HCT116 (cell line): ENCODE measurements at regions not wholly inside any gene's neighbourhood (a gene's known extent, or its start where the extent isn't known, plus 50 kb on each side); places are given as distances from the start of the nearest gene placed in this dataset.

Experiments used
- ATAC-seq: fragments of 200-7000 bp; cut with Tn5 transposase; 2 replicates; pipeline ENCODE4 v1.9.1; 2020; ENCODE audit warnings: mild to moderate bottlenecking, moderate library complexity
- BruUV-seq: library from RNA; stranded (reverse); fragments of 400-500 nt; replicated peaks from 2 replicates; lab custom pipeline; 2021; lab: Mats Ljungman, UMichigan
- CTCF ChIA-PET: fragments of 300-600 bp; sonication (Branson Sonifier 250); formaldehyde crosslinking; loops from one replicate; lab custom pipeline; 2021; ENCODE audit warnings: antibody characterized with exemption; lab: Charles Lee
- POLR2A ChIA-PET: fragments of 300-600, 350-600 bp; sonication (Branson Sonifier 250); formaldehyde crosslinking; loops from one replicate; lab custom pipeline; 2021; ENCODE audit warnings: antibody characterized with exemption; lab: Charles Lee
- RAD21 ChIA-PET, 2 experiments: fragments of 300-600 bp; sonication (Branson Sonifier 250); formaldehyde crosslinking; loops; one replicate each; lab custom pipeline; 2023; ENCODE audit warnings: low total read pairs in 2 of 2; ENCODE audit not compliant: uncharacterized antibody in 2 of 2, unreplicated experiment in 2 of 2, low non-redundant PET in 1 of 2; lab: Charles Lee
- DNase-seq: peaks from one replicate; pipeline ENCODE4 v3.0.0-alpha.2; 2010; ENCODE audit warnings: low read depth, low spot score
- H2AFZ ChIP-seq: fragments of 200-600 bp; shearing (Covaris generic), sonication (generic); 2 replicates; pipeline ENCODE4 v1.6.1; 2017; ENCODE audit warnings: low read depth, mixed run types, mixed read lengths, antibody characterized with exemption, low read length; ENCODE audit not compliant: poor library complexity, severe bottlenecking
- H3K27ac ChIP-seq: 2 replicates; pipeline ENCODE4 v1.5.1; 2012; ENCODE audit warnings: low read depth, low read length
- H3K27me3 ChIP-seq: fragments of 200-600 bp; sonication (generic); 2 replicates; pipeline ENCODE4 v1.6.1; 2016; ENCODE audit warnings: mixed run types, low read length, mixed read lengths; ENCODE audit not compliant: insufficient read depth
- H3K36me3 ChIP-seq, 2 experiments: fragments of 200-500 bp in 1 of 2; fragments of 200-600 bp in 1 of 2; sonication (Bioruptor generic) in 1 of 2; sonication (generic) in 1 of 2; 2 replicates each; pipeline versions ENCODE4 v1.5.1 to v1.6.1; 2014 to 2016; ENCODE audit warnings: low read length in 2 of 2, inconsistent platforms in 1 of 2, mixed read lengths in 1 of 2, mixed run types in 1 of 2; ENCODE audit not compliant: insufficient read depth in 2 of 2, control insufficient read depth in 1 of 2
- H3K4me1 ChIP-seq, 2 experiments: fragments of 200-600 bp in 1 of 2; sonication (generic) in 1 of 2; 2 replicates each; pipeline versions ENCODE4 v1.5.1 to v1.6.1; 2012 to 2017; ENCODE audit warnings: low read length in 2 of 2, inconsistent platforms in 1 of 2, mild to moderate bottlenecking in 1 of 2, mixed read lengths in 1 of 2, mixed run types in 1 of 2, moderate library complexity in 1 of 2; ENCODE audit not compliant: insufficient read depth in 2 of 2, control insufficient read depth in 1 of 2
- H3K4me2 ChIP-seq: fragments of 200-600 bp; sonication (generic); 2 replicates; pipeline ENCODE4 v1.6.1; 2017; ENCODE audit warnings: mixed run types, low read length, mixed read lengths
- H3K4me3 ChIP-seq, 2 experiments: fragments of 200-600 bp in 1 of 2; sonication (generic) in 1 of 2; replicated peaks in 1 of 2; 2 replicates each; pipeline ENCODE4 v1.5.1; 2011 to 2016; ENCODE audit warnings: low read length in 2 of 2, control low read depth in 1 of 2, low read depth in 1 of 2, mild to moderate bottlenecking in 1 of 2, mixed read lengths in 1 of 2, mixed run types in 1 of 2
- H3K79me2 ChIP-seq: fragments of 200-600 bp; sonication (generic); 2 replicates; pipeline ENCODE4 v1.6.1; 2017; ENCODE audit warnings: mild to moderate bottlenecking, mixed run types, low read length, moderate library complexity, mixed read lengths; ENCODE audit not compliant: insufficient read depth
- H3K9ac ChIP-seq: fragments of 200-600 bp; sonication (generic); 2 replicates; pipeline ENCODE4 v1.6.1; 2016; ENCODE audit warnings: low read length, mixed read lengths
- H3K9me2 ChIP-seq: fragments of 200-600 bp; sonication (generic), shearing (Covaris generic); 2 replicates; pipeline ENCODE4 v1.6.1; 2017; ENCODE audit warnings: mixed run types, mild to moderate bottlenecking, moderate library complexity; ENCODE audit not compliant: insufficient read depth
- H3K9me3 ChIP-seq, 2 experiments: fragments of 200-500 bp in 1 of 2; fragments of 200-600 bp in 1 of 2; sonication (Bioruptor generic) in 1 of 2; sonication (generic) in 1 of 2; 2 replicates each; pipeline ENCODE4 v1.6.1; 2014 to 2017; ENCODE audit warnings: low read length in 2 of 2, mixed read lengths in 2 of 2, inconsistent platforms in 1 of 2, low read depth in 1 of 2, mild to moderate bottlenecking in 1 of 2, mixed run types in 1 of 2, moderate library complexity in 1 of 2; ENCODE audit not compliant: control insufficient read depth in 1 of 2, insufficient read depth in 1 of 2
- H4K20me1 ChIP-seq: fragments of 200-600 bp; sonication (generic), shearing (Covaris generic); 2 replicates; pipeline ENCODE4 v1.6.1; 2017; ENCODE audit warnings: mixed run types, mild to moderate bottlenecking, moderate library complexity; ENCODE audit not compliant: insufficient read depth
- CBX3 ChIP-seq: IDR thresholded peaks from 2 replicates; pipeline ENCODE4 v1.6.1; 2012; ENCODE audit warnings: low read depth
- CEBPB ChIP-seq: IDR thresholded peaks from 2 replicates; pipeline ENCODE4 v1.6.1; 2012; ENCODE audit warnings: low read depth
- EGR1 ChIP-seq: IDR thresholded peaks from 2 replicates; pipeline ENCODE4 v1.6.1; 2012; ENCODE audit warnings: low read depth
- ELF1 ChIP-seq: IDR thresholded peaks from 2 replicates; pipeline ENCODE4 v1.6.1; 2012; ENCODE audit warnings: low read depth, borderline replicate concordance
- EZH2phosphoT487 ChIP-seq: fragments of 200-600 bp; IDR thresholded peaks from 2 replicates; pipeline ENCODE4 v1.6.1; 2018; ENCODE audit warnings: antibody characterized with exemption, borderline replicate concordance
- FOSL1 ChIP-seq: IDR thresholded peaks from 2 replicates; pipeline ENCODE4 v1.6.1; 2012; ENCODE audit warnings: low read depth
- JUND ChIP-seq: IDR thresholded peaks from 2 replicates; pipeline ENCODE4 v1.6.1; 2012
- POLR2AphosphoS5 ChIP-seq: IDR thresholded peaks from 2 replicates; pipeline ENCODE4 v1.6.1; 2011; ENCODE audit warnings: mild to moderate bottlenecking, low read depth, low read length, moderate library complexity
- RAD21 ChIP-seq: IDR thresholded peaks from 2 replicates; pipeline ENCODE4 v1.6.1; 2012; ENCODE audit warnings: low read depth, mild to moderate bottlenecking
- SIN3A ChIP-seq: IDR thresholded peaks from 2 replicates; pipeline ENCODE4 v1.6.1; 2012; ENCODE audit warnings: low read depth
- SP1 ChIP-seq: IDR thresholded peaks from 2 replicates; pipeline ENCODE4 v1.6.1; 2012; ENCODE audit warnings: low read depth
- SRF ChIP-seq: IDR thresholded peaks from 2 replicates; pipeline ENCODE4 v1.6.1; 2012; ENCODE audit warnings: low read depth
- TCF7L2 ChIP-seq: IDR thresholded peaks from 2 replicates; pipeline ENCODE4 v1.7.0; 2011; ENCODE audit warnings: borderline replicate concordance, inconsistent platforms; ENCODE audit not compliant: insufficient read depth, insufficient read length; ENCODE audit errors: extremely low read depth
- ZFX ChIP-seq: fragments of 450-650 bp; IDR thresholded peaks from 2 replicates; pipeline ENCODE4 v1.6.1; 2017
- ZNF274 ChIP-seq: fragments of 200-500 bp; sonication (Bioruptor generic); IDR thresholded peaks from 2 replicates; pipeline ENCODE4 v1.6.1; 2014; ENCODE audit warnings: mild to moderate bottlenecking, low read depth, low read length, inconsistent platforms
- intact Hi-C: fragments of 100-400 bp; cut with micrococcal nuclease; formaldehyde crosslinking; loops from 2 replicates; pipeline ENCODE4 v1.10.0; 2022
- TF ChIP-seq, protein P1 (sequence below): IDR thresholded peaks from 2 replicates; pipeline ENCODE4 v1.6.1; 2012
- TF ChIP-seq, protein P2 (sequence below): IDR thresholded peaks from 2 replicates; pipeline ENCODE4 v1.6.1; 2012; ENCODE audit warnings: low read depth
- TF ChIP-seq, protein P3 (sequence below), 3 experiments: fragments of 200-600 bp in 1 of 3; sonication (generic) in 1 of 3; IDR thresholded peaks in 2 of 3; conservative IDR thresholded peaks in 1 of 3; 2 replicates each; pipeline ENCODE4 v1.5.1; 2012 to 2017; ENCODE audit warnings: low read depth in 2 of 3, low read length in 2 of 3, antibody characterized with exemption in 1 of 3, borderline replicate concordance in 1 of 3, control low read depth in 1 of 3, mild to moderate bottlenecking in 1 of 3, mixed read lengths in 1 of 3, mixed run types in 1 of 3, moderate library complexity in 1 of 3; ENCODE audit not compliant: insufficient read depth in 1 of 3
- TF ChIP-seq, protein P4 (sequence below): IDR thresholded peaks from 2 replicates; pipeline ENCODE4 v1.6.1; 2012

DNA sequence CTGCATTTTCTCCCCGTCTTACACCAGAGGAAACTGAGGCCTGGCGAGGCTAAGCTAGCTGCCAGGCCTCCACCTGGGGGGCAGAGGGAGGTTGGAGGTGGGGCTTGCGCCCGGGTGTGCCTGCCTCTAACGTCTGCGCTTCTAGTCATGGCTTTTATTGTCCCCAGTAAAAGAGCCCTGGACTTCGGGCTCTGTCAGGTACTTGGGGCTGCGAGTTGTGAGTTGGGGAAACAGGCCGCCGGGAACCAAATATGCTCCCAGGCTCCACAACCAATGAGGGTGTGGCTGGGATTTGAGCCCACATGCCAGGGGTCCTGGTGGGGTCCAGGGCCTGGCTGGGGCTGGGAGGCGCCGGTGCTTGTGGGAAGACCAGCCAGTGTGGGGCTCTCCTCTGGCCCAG is 57.4 kb upstream of the NOTCH1 start:
- ChIA-PET CTCF (no interaction called here), RAD21 (no interaction called here), POLR2A (no interaction called here)
- H3K9me2 ChIP-seq: no peaks in the 10 kb centered on the region
- TF ChIP-seq SRF (no peak), ELF1 (no peak), FOSL1 (no peak), JUND (no peak), CBX3 (no peak), ZFX (no peak), ZNF274 (no peak), SP1 (no peak), SIN3A (no peak), POLR2AphosphoS5 (no peak), EZH2phosphoT487 (no peak), CEBPB (no peak), RAD21 (no peak), TCF7L2 (no peak), EGR1 (no peak)
- TF ChIP-seq, protein P1, sequence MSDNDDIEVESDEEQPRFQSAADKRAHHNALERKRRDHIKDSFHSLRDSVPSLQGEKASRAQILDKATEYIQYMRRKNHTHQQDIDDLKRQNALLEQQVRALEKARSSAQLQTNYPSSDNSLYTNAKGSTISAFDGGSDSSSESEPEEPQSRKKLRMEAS: no peak
- TF ChIP-seq, protein P2, sequence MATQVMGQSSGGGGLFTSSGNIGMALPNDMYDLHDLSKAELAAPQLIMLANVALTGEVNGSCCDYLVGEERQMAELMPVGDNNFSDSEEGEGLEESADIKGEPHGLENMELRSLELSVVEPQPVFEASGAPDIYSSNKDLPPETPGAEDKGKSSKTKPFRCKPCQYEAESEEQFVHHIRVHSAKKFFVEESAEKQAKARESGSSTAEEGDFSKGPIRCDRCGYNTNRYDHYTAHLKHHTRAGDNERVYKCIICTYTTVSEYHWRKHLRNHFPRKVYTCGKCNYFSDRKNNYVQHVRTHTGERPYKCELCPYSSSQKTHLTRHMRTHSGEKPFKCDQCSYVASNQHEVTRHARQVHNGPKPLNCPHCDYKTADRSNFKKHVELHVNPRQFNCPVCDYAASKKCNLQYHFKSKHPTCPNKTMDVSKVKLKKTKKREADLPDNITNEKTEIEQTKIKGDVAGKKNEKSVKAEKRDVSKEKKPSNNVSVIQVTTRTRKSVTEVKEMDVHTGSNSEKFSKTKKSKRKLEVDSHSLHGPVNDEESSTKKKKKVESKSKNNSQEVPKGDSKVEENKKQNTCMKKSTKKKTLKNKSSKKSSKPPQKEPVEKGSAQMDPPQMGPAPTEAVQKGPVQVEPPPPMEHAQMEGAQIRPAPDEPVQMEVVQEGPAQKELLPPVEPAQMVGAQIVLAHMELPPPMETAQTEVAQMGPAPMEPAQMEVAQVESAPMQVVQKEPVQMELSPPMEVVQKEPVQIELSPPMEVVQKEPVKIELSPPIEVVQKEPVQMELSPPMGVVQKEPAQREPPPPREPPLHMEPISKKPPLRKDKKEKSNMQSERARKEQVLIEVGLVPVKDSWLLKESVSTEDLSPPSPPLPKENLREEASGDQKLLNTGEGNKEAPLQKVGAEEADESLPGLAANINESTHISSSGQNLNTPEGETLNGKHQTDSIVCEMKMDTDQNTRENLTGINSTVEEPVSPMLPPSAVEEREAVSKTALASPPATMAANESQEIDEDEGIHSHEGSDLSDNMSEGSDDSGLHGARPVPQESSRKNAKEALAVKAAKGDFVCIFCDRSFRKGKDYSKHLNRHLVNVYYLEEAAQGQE: no peak
- TF ChIP-seq, protein P3, sequence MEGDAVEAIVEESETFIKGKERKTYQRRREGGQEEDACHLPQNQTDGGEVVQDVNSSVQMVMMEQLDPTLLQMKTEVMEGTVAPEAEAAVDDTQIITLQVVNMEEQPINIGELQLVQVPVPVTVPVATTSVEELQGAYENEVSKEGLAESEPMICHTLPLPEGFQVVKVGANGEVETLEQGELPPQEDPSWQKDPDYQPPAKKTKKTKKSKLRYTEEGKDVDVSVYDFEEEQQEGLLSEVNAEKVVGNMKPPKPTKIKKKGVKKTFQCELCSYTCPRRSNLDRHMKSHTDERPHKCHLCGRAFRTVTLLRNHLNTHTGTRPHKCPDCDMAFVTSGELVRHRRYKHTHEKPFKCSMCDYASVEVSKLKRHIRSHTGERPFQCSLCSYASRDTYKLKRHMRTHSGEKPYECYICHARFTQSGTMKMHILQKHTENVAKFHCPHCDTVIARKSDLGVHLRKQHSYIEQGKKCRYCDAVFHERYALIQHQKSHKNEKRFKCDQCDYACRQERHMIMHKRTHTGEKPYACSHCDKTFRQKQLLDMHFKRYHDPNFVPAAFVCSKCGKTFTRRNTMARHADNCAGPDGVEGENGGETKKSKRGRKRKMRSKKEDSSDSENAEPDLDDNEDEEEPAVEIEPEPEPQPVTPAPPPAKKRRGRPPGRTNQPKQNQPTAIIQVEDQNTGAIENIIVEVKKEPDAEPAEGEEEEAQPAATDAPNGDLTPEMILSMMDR (IDR thresholded peaks at IDR 0.05 in 2 of 3, conservative IDR thresholded peaks at IDR 0.05 in 1 of 3; ENCODE audit: borderline replicate concordance in 1 of 3, insufficient read depth in 1 of 3, low read depth in 2 of 3, low read length in 2 of 3): no peak
- TF ChIP-seq, protein P4, sequence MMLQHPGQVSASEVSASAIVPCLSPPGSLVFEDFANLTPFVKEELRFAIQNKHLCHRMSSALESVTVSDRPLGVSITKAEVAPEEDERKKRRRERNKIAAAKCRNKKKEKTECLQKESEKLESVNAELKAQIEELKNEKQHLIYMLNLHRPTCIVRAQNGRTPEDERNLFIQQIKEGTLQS: no peak
- peaks cover 0 to 15% of the 10 kb centered on the region in 2 experiments; a peak in 2 of 4 replicates for H3K4me1 ChIP-seq
- H3K36me3 ChIP-seq: no peaks in the 10 kb centered on the region
- no peaks in the 10 kb centered on the region for H3K27me3 ChIP-seq
- intact Hi-C loops: no loop called here
- BruUV-seq: no TSS peak
- no peak overlapping the region for H3K4me2 ChIP-seq
- H4K20me1 ChIP-seq: no peaks in the 10 kb centered on the region
- no peak overlapping the region for H3K27ac ChIP-seq
- H3K79me2 ChIP-seq: no peaks in the 10 kb centered on the region
- no peaks in the 10 kb centered on the region for H3K9me3 ChIP-seq
- no peak for DNase-seq
- ATAC-seq: no peak
- H2AFZ ChIP-seq: no peak overlapping the region
- H3K9ac ChIP-seq: no peak overlapping the region
- no peak overlapping the region for H3K4me3 ChIP-seq
